Mesendoderm (in vitro differentiated cells): ENCODE measurements at regions not wholly inside any gene's neighbourhood (a gene's known extent, or its start where the extent isn't known, plus 50 kb on each side); places are given as distances from the start of the nearest gene placed in this dataset.

Source experiments
- DNase-seq: peaks from one replicate; pipeline ENCODE4 v3.0.0; 2013
- H2AK5ac ChIP-seq: 2 replicates; pipeline ENCODE4 v1.6.1; 2013; ENCODE audit warnings: low read length, inconsistent platforms
- H2BK120ac ChIP-seq: 2 replicates; pipeline ENCODE4 v1.6.1; 2013; ENCODE audit warnings: low read depth, mild to moderate bottlenecking, low read length, moderate library complexity, mixed read lengths
- H2BK15ac ChIP-seq: replicated peaks from 2 replicates; pipeline ENCODE4 v1.6.1; 2013; ENCODE audit warnings: low read depth, mild to moderate bottlenecking, moderate library complexity
- H2BK5ac ChIP-seq: 2 replicates; pipeline ENCODE4 v1.6.1; 2013; ENCODE audit warnings: low read length, inconsistent platforms
- H3K18ac ChIP-seq: 2 replicates; pipeline ENCODE4 v1.6.1; 2013; ENCODE audit warnings: mild to moderate bottlenecking, low read length, mixed read lengths
- H3K23ac ChIP-seq: one replicate; pipeline ENCODE4 v1.6.1; 2013; ENCODE audit warnings: low read length
- H3K27ac ChIP-seq: 2 replicates; pipeline ENCODE4 v1.5.1; 2013; ENCODE audit warnings: low read depth, mild to moderate bottlenecking, inconsistent platforms, low read length, moderate library complexity
- H3K27me3 ChIP-seq: 2 replicates; pipeline ENCODE4 v1.6.1; 2013; ENCODE audit warnings: low read length, control low read depth, mild to moderate bottlenecking, inconsistent platforms; ENCODE audit not compliant: insufficient read depth, poor library complexity
- H3K36me3 ChIP-seq: 2 replicates; pipeline ENCODE4 v1.6.1; 2013; ENCODE audit warnings: low read length, inconsistent platforms; ENCODE audit not compliant: control insufficient read depth, insufficient read depth
- H3K4ac ChIP-seq: one replicate; pipeline ENCODE4 v1.6.1; 2013; ENCODE audit warnings: low read depth, mild to moderate bottlenecking, low read length, moderate library complexity
- H3K4me1 ChIP-seq: 2 replicates; pipeline ENCODE4 v1.6.1; 2013; ENCODE audit warnings: low read depth, low read length, inconsistent platforms; ENCODE audit not compliant: control insufficient read depth
- H3K4me2 ChIP-seq: 2 replicates; pipeline ENCODE4 v1.6.1; 2013; ENCODE audit warnings: low read length
- H3K4me3 ChIP-seq: 2 replicates; pipeline ENCODE4 v1.5.1; 2013; ENCODE audit warnings: mild to moderate bottlenecking, low read length
- H3K56ac ChIP-seq: one replicate; pipeline ENCODE4 v1.6.1; 2013; ENCODE audit warnings: low read length
- H3K79me1 ChIP-seq: 2 replicates; pipeline ENCODE4 v1.6.1; 2013; ENCODE audit warnings: low read length, inconsistent platforms
- H3K79me2 ChIP-seq: 2 replicates; pipeline ENCODE4 v1.6.1; 2013; ENCODE audit warnings: mild to moderate bottlenecking, low read length; ENCODE audit not compliant: control insufficient read depth, insufficient read depth
- H3K9ac ChIP-seq: 2 replicates; pipeline ENCODE4 v1.6.1; 2013; ENCODE audit warnings: low read length, inconsistent platforms
- H4K5ac ChIP-seq: one replicate; pipeline ENCODE4 v1.6.1; 2013; ENCODE audit warnings: low read length
- H4K8ac ChIP-seq: one replicate; pipeline ENCODE4 v1.6.1; 2013; ENCODE audit warnings: low read depth, mild to moderate bottlenecking, control low read depth, low read length, moderate library complexity
- WGBS: extraction: QIAGEN DNeasy Blood & Tissue Kit; methylation state at CpG from one replicate; pipeline ENCODE4 v1.1.7; 2013; ENCODE audit warnings: low lambda C conversion rate, missing lambda C conversion rate; ENCODE audit not compliant: insufficient coverage; ENCODE audit errors: extremely low coverage; 5-methylcytosine and 5-hydroxymethylcytosine counted together

DNA sequence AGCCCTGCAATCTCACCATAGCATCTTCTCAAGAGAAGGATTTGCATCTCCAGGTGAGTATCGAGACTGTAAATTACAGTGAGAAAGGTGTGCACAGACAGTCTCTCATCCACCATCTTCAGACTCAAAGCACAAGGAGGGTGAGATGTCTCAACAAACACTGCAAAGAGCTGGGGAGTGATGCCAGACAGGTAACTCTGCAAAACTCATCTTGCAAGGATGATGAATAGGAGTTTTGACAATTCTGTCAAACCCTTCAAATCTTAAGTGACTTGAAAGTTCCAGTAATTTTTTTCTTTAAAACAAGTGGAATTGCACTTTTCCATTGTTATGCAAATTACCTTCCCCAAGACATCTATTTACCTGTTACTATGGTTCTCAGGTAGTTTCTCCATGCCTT lies 277.2 kb upstream of the VCX3A start:
- H3K27ac ChIP-seq: no peak overlapping the region

DNA sequence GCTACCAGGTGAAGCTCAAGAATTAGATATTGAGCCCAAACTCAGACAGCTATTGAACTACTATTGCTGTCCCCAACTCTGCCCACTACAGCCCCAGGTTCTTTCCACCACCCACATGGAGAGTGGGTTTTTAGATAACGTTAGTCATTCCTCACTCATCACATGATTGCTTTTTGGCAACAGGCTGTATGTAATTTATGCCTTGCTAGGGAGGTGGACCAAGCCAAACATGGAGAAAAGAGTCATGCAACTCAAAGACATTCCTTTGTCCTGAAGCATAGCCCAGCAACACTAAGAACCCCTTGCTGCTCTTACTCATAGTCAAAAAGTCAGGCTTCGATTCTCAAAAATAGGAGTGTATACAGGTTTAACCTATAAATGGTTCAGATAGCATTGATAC lies 275.9 kb upstream of the VCX3A start:
- Histone ChIP-seq H2AK5ac (no peak overlapping the region), H3K18ac (no peak overlapping the region), H3K4me3 (no peak overlapping the region), H3K79me1 (no peaks in the 10 kb centered on the region), H2BK120ac (no peak overlapping the region), H3K23ac (no peak overlapping the region), H4K8ac (no peak overlapping the region), H3K27me3 (no peaks in the 10 kb centered on the region), H3K4me1 (no peaks in the 10 kb centered on the region), H2BK15ac (no peak overlapping the region), H4K5ac (no peak overlapping the region), H3K36me3 (no peaks in the 10 kb centered on the region), H3K9ac (no peak overlapping the region), H3K79me2 (no peaks in the 10 kb centered on the region), H3K4me2 (no peak overlapping the region), H3K27ac (no peak overlapping the region), H3K56ac (no peak overlapping the region), H2BK5ac (no peak overlapping the region), H3K4ac (no peak overlapping the region)
- DNase-seq: no peak
- WGBS: no CpG with 5 or more reads among the region's 2 CpGs

More for the DNA sequence above, 277.2 kb upstream of the VCX3A start:
- H3K79me1 ChIP-seq: no peaks in the 10 kb centered on the region
- DNase-seq: no peak
- no peak overlapping the region for H3K23ac ChIP-seq
- no peak overlapping the region for H3K4ac ChIP-seq
- no peaks in the 10 kb centered on the region for H3K36me3 ChIP-seq
- H2BK120ac ChIP-seq: no peak overlapping the region
- no peak overlapping the region for H3K18ac ChIP-seq
- no peak overlapping the region for H4K8ac ChIP-seq
- no peak overlapping the region for H2BK15ac ChIP-seq
- H3K79me2 ChIP-seq: no peaks in the 10 kb centered on the region
- H3K27me3 ChIP-seq: no peaks in the 10 kb centered on the region
- no peak overlapping the region for H3K4me3 ChIP-seq
- no peak overlapping the region for H3K4me2 ChIP-seq
- no peak overlapping the region for H4K5ac ChIP-seq
- H2AK5ac ChIP-seq: no peak overlapping the region
- H2BK5ac ChIP-seq: no peak overlapping the region
- no peaks in the 10 kb centered on the region for H3K4me1 ChIP-seq
- no CpG with 5 or more reads among the region's 1 CpG for WGBS
- H3K9ac ChIP-seq: no peak overlapping the region
- no peak overlapping the region for H3K56ac ChIP-seq

- no peak overlapping the region for H4K8ac ChIP-seq
- no peak overlapping the region for H2BK120ac ChIP-seq
- no peak overlapping the region for H4K5ac ChIP-seq
- no peak overlapping the region for H2BK15ac ChIP-seq
- no peaks in the 10 kb centered on the region for H3K27me3 ChIP-seq
- DNase-seq: no peak
- H3K27ac ChIP-seq: no peak overlapping the region
- no peaks in the 10 kb centered on the region for H3K79me2 ChIP-seq
- H3K79me1 ChIP-seq: no peaks in the 10 kb centered on the region
- H3K9ac ChIP-seq: no peak overlapping the region
- H3K4me1 ChIP-seq: no peaks in the 10 kb centered on the region
- no peak overlapping the region for H3K4ac ChIP-seq
- no CpG with 5 or more reads among the region's 6 CpGs for whole genome bisulfite sequencing
- no peak overlapping the region for H3K4me3 ChIP-seq
- no peaks in the 10 kb centered on the region for H3K36me3 ChIP-seq
- H3K23ac ChIP-seq: no peak overlapping the region
- no peak overlapping the region for H2BK5ac ChIP-seq
- no peak overlapping the region for H3K4me2 ChIP-seq
- H2AK5ac ChIP-seq: no peak overlapping the region
- H3K56ac ChIP-seq: no peak overlapping the region
- H3K18ac ChIP-seq: no peak overlapping the region
These were observed 268.7 kb upstream of the VCX3A start for GRCh38 chrX:6803607-6804006.

- Histone ChIP-seq H3K56ac (no peak overlapping the region), H2BK15ac (no peak overlapping the region), H3K18ac (no peak overlapping the region), H4K8ac (no peak overlapping the region), H2BK120ac (no peak overlapping the region), H3K4me2 (no peak overlapping the region), H3K79me2 (no peaks in the 10 kb centered on the region), H3K23ac (no peak overlapping the region), H3K27ac (no peak overlapping the region), H3K4me1 (no peaks in the 10 kb centered on the region), H3K4ac (no peak overlapping the region), H3K9ac (no peak overlapping the region), H3K79me1 (no peaks in the 10 kb centered on the region), H2AK5ac (no peak overlapping the region), H3K27me3 (no peaks in the 10 kb centered on the region), H3K36me3 (no peaks in the 10 kb centered on the region), H2BK5ac (no peak overlapping the region), H4K5ac (no peak overlapping the region), H3K4me3 (no peak overlapping the region)
- DNase-seq: no peak
- no CpG with 5 or more reads among the region's 5 CpGs for WGBS
These were observed 258.1 kb upstream of the VCX3A start for GRCh38 chrX:6793000-6793399.

GRCh38 chrX:6783912-6784311 lies 249.0 kb upstream of the VCX3A start:
- Histone ChIP-seq H3K18ac (no peak overlapping the region), H3K4me1 (no peaks in the 10 kb centered on the region), H3K36me3 (no peaks in the 10 kb centered on the region), H4K8ac (no peak overlapping the region), H3K27ac (no peak overlapping the region), H4K5ac (no peak overlapping the region), H2BK5ac (no peak overlapping the region), H3K27me3 (no peaks in the 10 kb centered on the region), H2AK5ac (no peak overlapping the region), H3K9ac (no peak overlapping the region), H3K4ac (no peak overlapping the region), H3K79me1 (no peaks in the 10 kb centered on the region), H2BK15ac (no peak overlapping the region), H3K4me2 (no peak overlapping the region), H3K79me2 (no peaks in the 10 kb centered on the region), H3K56ac (no peak overlapping the region), H2BK120ac (no peak overlapping the region), H3K23ac (no peak overlapping the region), H3K4me3 (no peak overlapping the region)
- no CpG with 5 or more reads among the region's 3 CpGs for WGBS
- no peak for DNase-seq

- no peaks in the 10 kb centered on the region for H3K4me1 ChIP-seq
- no peak overlapping the region for H2BK120ac ChIP-seq
- H3K36me3 ChIP-seq: no peaks in the 10 kb centered on the region
- H3K27ac ChIP-seq: no peak overlapping the region
- no peaks in the 10 kb centered on the region for H3K79me1 ChIP-seq
- no peak overlapping the region for H2BK5ac ChIP-seq
- H3K4me3 ChIP-seq: no peak overlapping the region
- H2BK15ac ChIP-seq: no peak overlapping the region
- no peak overlapping the region for H3K9ac ChIP-seq
- H3K4me2 ChIP-seq: no peak overlapping the region
- H3K4ac ChIP-seq: no peak overlapping the region
- no peak overlapping the region for H3K18ac ChIP-seq
- H2AK5ac ChIP-seq: no peak overlapping the region
- no peaks in the 10 kb centered on the region for H3K79me2 ChIP-seq
- no peak overlapping the region for H3K56ac ChIP-seq
- H4K5ac ChIP-seq: no peak overlapping the region
- WGBS: no CpG with 5 or more reads among the region's 5 CpGs
- no peak overlapping the region for H4K8ac ChIP-seq
- H3K23ac ChIP-seq: no peak overlapping the region
- no peaks in the 10 kb centered on the region for H3K27me3 ChIP-seq
- no peak for DNase-seq
These were observed 247.9 kb upstream of the VCX3A start for GRCh38 chrX:6782831-6783230.
